ENCODE measurements at regions not wholly inside any gene's neighbourhood (a gene's known extent, or its start where the extent isn't known, plus 50 kb on each side); places are given as distances from the start of the nearest gene placed in this dataset.

- Mint-ChIP-seq H3K9me3 (ENCODE audit: unreplicated experiment) (no peaks in the 10 kb centered on the region), H3K4me3 (ENCODE audit: unreplicated experiment) (no peak overlapping the region), H3K4me1 (ENCODE audit: insufficient read depth, unreplicated experiment) (peaks cover 11% of the 10 kb centered on the region), H3K36me3 (ENCODE audit: insufficient read depth, unreplicated experiment) (no peaks in the 10 kb centered on the region), H3K27ac (ENCODE audit: low read depth, unreplicated experiment) (no peak overlapping the region), H3K27me3 (ENCODE audit: insufficient read depth, unreplicated experiment) (no peaks in the 10 kb centered on the region)
- ChIA-PET CTCF (no interaction called here), POLR2A (no interaction called here)
- BruUV-seq (replicated peaks): no TSS peak
- TF ChIP-seq CTCF (IDR thresholded peaks at IDR 0.05; ENCODE audit: unreplicated experiment): no peak
- no peak for DNase-seq (ENCODE audit: unreplicated experiment)
- intact Hi-C loops (cut with micrococcal nuclease): no loop called here
Measured at GRCh38 chr14:71203306-71203705, 296.0 kb downstream of the PCNX1 start.

- CTCF ChIA-PET: interaction anchor here (0.6 kb wide), 2 partner anchors 17 to 40 kb away, joined by 4 read pairs; no protein-coding TSS in a partner anchor
- no peaks in the 10 kb centered on the region for H3K27me3 Mint-ChIP-seq (ENCODE audit: insufficient read depth, unreplicated experiment)
Measured at GRCh38 chr14:71204231-71204630, 297.0 kb downstream of the PCNX1 start.

DNA sequence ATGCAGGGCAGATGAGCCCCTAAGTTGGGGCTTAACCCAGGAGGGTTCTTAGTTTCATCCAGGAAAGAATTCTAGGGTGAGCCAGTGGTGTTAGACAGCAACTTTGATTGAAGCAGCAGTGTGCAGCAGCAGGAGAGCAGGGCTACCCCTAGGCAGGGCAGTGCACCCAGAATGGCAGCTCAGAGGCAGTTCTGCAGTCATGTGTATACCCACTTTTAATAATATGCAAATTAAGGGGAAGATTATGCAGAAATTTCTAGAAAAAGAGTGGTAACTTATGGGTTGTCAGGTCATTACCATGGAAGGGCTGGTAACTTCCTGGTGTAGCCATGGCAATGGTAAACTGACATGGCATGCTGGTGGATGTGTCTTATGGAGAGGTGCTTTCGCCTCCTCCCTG lies 297.5 kb downstream of the PCNX1 start:
- H3K27me3 Mint-ChIP-seq (ENCODE audit: insufficient read depth, unreplicated experiment): no peaks in the 10 kb centered on the region

More at GRCh38 chr14:71204231-71204630, 297.0 kb downstream of the PCNX1 start:
- Mint-ChIP-seq H3K36me3 (ENCODE audit: insufficient read depth, unreplicated experiment) (no peaks in the 10 kb centered on the region), H3K27ac (ENCODE audit: low read depth, unreplicated experiment) (no peak overlapping the region), H3K4me3 (ENCODE audit: unreplicated experiment) (no peak overlapping the region), H3K9me3 (ENCODE audit: unreplicated experiment) (no peaks in the 10 kb centered on the region), H3K4me1 (ENCODE audit: insufficient read depth, unreplicated experiment) (peaks cover 11% of the 10 kb centered on the region)
- POLR2A ChIA-PET: no interaction called here
- no peak for TF ChIP-seq CTCF (IDR thresholded peaks at IDR 0.05; ENCODE audit: unreplicated experiment)
- intact Hi-C loops (cut with micrococcal nuclease): no loop called here
- BruUV-seq (replicated peaks): no TSS peak
- no peak for DNase-seq (ENCODE audit: unreplicated experiment)

GRCh38 chr14:71206123-71206522 lies 298.9 kb downstream of the PCNX1 start:
- Mint-ChIP-seq H3K36me3 (ENCODE audit: insufficient read depth, unreplicated experiment) (no peaks in the 10 kb centered on the region), H3K9me3 (ENCODE audit: unreplicated experiment) (no peaks in the 10 kb centered on the region), H3K27ac (ENCODE audit: low read depth, unreplicated experiment) (no peak overlapping the region), H3K27me3 (ENCODE audit: insufficient read depth, unreplicated experiment) (no peaks in the 10 kb centered on the region), H3K4me3 (ENCODE audit: unreplicated experiment) (no peak overlapping the region), H3K4me1 (ENCODE audit: insufficient read depth, unreplicated experiment) (peaks cover 11% of the 10 kb centered on the region)
- CTCF ChIA-PET: no interaction called here
- POLR2A ChIA-PET: interaction anchor here (1.0 kb wide), 1 partner anchor 11 kb away, joined by 3 read pairs; no protein-coding TSS in a partner anchor
- intact Hi-C loops (cut with micrococcal nuclease): no loop called here
- BruUV-seq (replicated peaks): no TSS peak
- no peak for DNase-seq (ENCODE audit: unreplicated experiment)
- TF ChIP-seq CTCF (IDR thresholded peaks at IDR 0.05; ENCODE audit: unreplicated experiment): no peak

More for the DNA sequence above, 297.5 kb downstream of the PCNX1 start:
- BruUV-seq (replicated peaks): no TSS peak
- intact Hi-C loops (cut with micrococcal nuclease): no loop called here
- TF ChIP-seq CTCF (IDR thresholded peaks at IDR 0.05; ENCODE audit: unreplicated experiment): no peak
- DNase-seq (ENCODE audit: unreplicated experiment): no peak
- no peak overlapping the region for H3K4me3 Mint-ChIP-seq (ENCODE audit: unreplicated experiment)
- H3K27ac Mint-ChIP-seq (ENCODE audit: low read depth, unreplicated experiment): no peak overlapping the region
- peaks cover 11% of the 10 kb centered on the region for H3K4me1 Mint-ChIP-seq (ENCODE audit: insufficient read depth, unreplicated experiment)
- no peaks in the 10 kb centered on the region for H3K36me3 Mint-ChIP-seq (ENCODE audit: insufficient read depth, unreplicated experiment)
- ChIA-PET CTCF (no interaction called here), POLR2A (no interaction called here)
- H3K9me3 Mint-ChIP-seq (ENCODE audit: unreplicated experiment): no peaks in the 10 kb centered on the region

Measured in MCF 10A (cell line).